ENCODE measurements at regions not wholly inside any gene's neighbourhood (a gene's known extent, or its start where the extent isn't known, plus 50 kb on each side); places are given as distances from the start of the nearest gene placed in this dataset.

GRCh38 chr2:126783341-126783740 is 115.3 kb upstream of the TEX51 start:
- Mint-ChIP-seq H3K36me3 (no peaks in the 10 kb centered on the region), H3K27me3 (peaks cover 26% of the 10 kb centered on the region), H3K4me3 (no peak overlapping the region), H3K9me3 (no peaks in the 10 kb centered on the region), H3K4me1 (no peaks in the 10 kb centered on the region), H3K27ac (no peak overlapping the region)
- ATAC-seq, result no peak

GRCh38 chr2:126784045-126784444 is 114.6 kb upstream of the TEX51 start:
- Mint-ChIP-seq H3K36me3 (no peaks in the 10 kb centered on the region), H3K9me3 (no peaks in the 10 kb centered on the region), H3K4me3 (no peak overlapping the region), H3K27me3 (peaks cover 22% of the 10 kb centered on the region), H3K27ac (no peak overlapping the region), H3K4me1 (no peaks in the 10 kb centered on the region)
- ATAC-seq, result no peak

GRCh38 chr2:126784621-126785020 is 114.1 kb upstream of the TEX51 start:
- H3K9me3 Mint-ChIP-seq, result no peaks in the 10 kb centered on the region
- H3K36me3 Mint-ChIP-seq, result no peaks in the 10 kb centered on the region
- H3K4me3 Mint-ChIP-seq, result no peak overlapping the region
- H3K4me1 Mint-ChIP-seq, result no peaks in the 10 kb centered on the region
- no peak overlapping the region for H3K27ac Mint-ChIP-seq
- no peak for ATAC-seq
- H3K27me3 Mint-ChIP-seq, result peaks cover 22% of the 10 kb centered on the region

GRCh38 chr2:126785236-126785635 is 113.5 kb upstream of the TEX51 start:
- no peak for ATAC-seq
- H3K4me3 Mint-ChIP-seq, result no peak overlapping the region
- H3K36me3 Mint-ChIP-seq, result no peaks in the 10 kb centered on the region
- no peaks in the 10 kb centered on the region for H3K9me3 Mint-ChIP-seq
- H3K27ac Mint-ChIP-seq, result no peak overlapping the region
- no peaks in the 10 kb centered on the region for H3K4me1 Mint-ChIP-seq
- peaks cover 18% of the 10 kb centered on the region for H3K27me3 Mint-ChIP-seq

GRCh38 chr2:126785862-126786261 is 112.8 kb upstream of the TEX51 start:
- no peaks in the 10 kb centered on the region for H3K9me3 Mint-ChIP-seq
- no peak overlapping the region for H3K27ac Mint-ChIP-seq
- H3K4me1 Mint-ChIP-seq, result no peaks in the 10 kb centered on the region
- no peak overlapping the region for H3K4me3 Mint-ChIP-seq
- ATAC-seq, result no peak
- H3K36me3 Mint-ChIP-seq, result no peaks in the 10 kb centered on the region
- peaks cover 12% of the 10 kb centered on the region for H3K27me3 Mint-ChIP-seq

GRCh38 chr2:126786765-126787164 is 111.9 kb upstream of the TEX51 start:
- Mint-ChIP-seq H3K4me3 (no peak overlapping the region), H3K27ac (no peak overlapping the region), H3K36me3 (no peaks in the 10 kb centered on the region), H3K4me1 (no peaks in the 10 kb centered on the region), H3K9me3 (no peaks in the 10 kb centered on the region), H3K27me3 (peaks cover 6% of the 10 kb centered on the region)
- no peak for ATAC-seq

GRCh38 chr2:126787289-126787688 is 111.4 kb upstream of the TEX51 start:
- peaks cover under 1% of the 10 kb centered on the region for H3K27me3 Mint-ChIP-seq
- H3K4me3 Mint-ChIP-seq, result no peak overlapping the region
- H3K4me1 Mint-ChIP-seq, result no peaks in the 10 kb centered on the region
- no peaks in the 10 kb centered on the region for H3K36me3 Mint-ChIP-seq
- no peak for ATAC-seq
- no peaks in the 10 kb centered on the region for H3K9me3 Mint-ChIP-seq
- H3K27ac Mint-ChIP-seq, result no peak overlapping the region

GRCh38 chr2:126788113-126788512 is 110.6 kb upstream of the TEX51 start:
- H3K4me1 Mint-ChIP-seq, result no peaks in the 10 kb centered on the region
- H3K36me3 Mint-ChIP-seq, result no peaks in the 10 kb centered on the region
- H3K27ac Mint-ChIP-seq, result no peak overlapping the region
- no peak overlapping the region for H3K4me3 Mint-ChIP-seq
- peaks cover 8% of the 10 kb centered on the region for H3K27me3 Mint-ChIP-seq
- H3K9me3 Mint-ChIP-seq, result no peaks in the 10 kb centered on the region
- no peak for ATAC-seq

- Mint-ChIP-seq H3K4me3 (no peak overlapping the region), H3K36me3 (no peaks in the 10 kb centered on the region), H3K27me3 (peaks cover 13% of the 10 kb centered on the region), H3K27ac (no peak overlapping the region), H3K4me1 (no peaks in the 10 kb centered on the region), H3K9me3 (no peaks in the 10 kb centered on the region)
- ATAC-seq, result no peak
These were observed 110.0 kb upstream of the TEX51 start for GRCh38 chr2:126788652-126789051.

- Mint-ChIP-seq H3K9me3 (no peaks in the 10 kb centered on the region), H3K27ac (no peak overlapping the region), H3K4me1 (no peaks in the 10 kb centered on the region), H3K4me3 (no peak overlapping the region), H3K27me3 (peaks cover 17% of the 10 kb centered on the region), H3K36me3 (no peaks in the 10 kb centered on the region)
- no peak for ATAC-seq
These were observed 107.5 kb upstream of the TEX51 start for GRCh38 chr2:126790987-126791780.

- Mint-ChIP-seq H3K27me3 (peaks cover 17% of the 10 kb centered on the region), H3K4me3 (no peak overlapping the region), H3K27ac (no peak overlapping the region), H3K36me3 (no peaks in the 10 kb centered on the region), H3K4me1 (no peaks in the 10 kb centered on the region), H3K9me3 (peaks cover 2% of the 10 kb centered on the region)
- ATAC-seq, result no peak
These were observed 106.5 kb upstream of the TEX51 start for GRCh38 chr2:126792186-126792585.

- no peak overlapping the region for H3K27ac Mint-ChIP-seq
- H3K4me3 Mint-ChIP-seq, result no peak overlapping the region
- H3K27me3 Mint-ChIP-seq, result peaks cover 22% of the 10 kb centered on the region
- ATAC-seq, result no peak
- H3K9me3 Mint-ChIP-seq, result peaks cover 2% of the 10 kb centered on the region
- H3K4me1 Mint-ChIP-seq, result no peaks in the 10 kb centered on the region
- no peaks in the 10 kb centered on the region for H3K36me3 Mint-ChIP-seq
These were observed 105.7 kb upstream of the TEX51 start for GRCh38 chr2:126792993-126793392.

GRCh38 chr2:126793885-126794613 is 104.6 kb upstream of the TEX51 start:
- Mint-ChIP-seq H3K27me3 (peaks cover 25% of the 10 kb centered on the region), H3K4me3 (no peak overlapping the region), H3K4me1 (no peaks in the 10 kb centered on the region), H3K27ac (no peak overlapping the region), H3K9me3 (peaks cover 2% of the 10 kb centered on the region), H3K36me3 (no peaks in the 10 kb centered on the region)
- no peak for ATAC-seq

- Mint-ChIP-seq H3K9me3 (peaks cover 2% of the 10 kb centered on the region), H3K4me1 (no peaks in the 10 kb centered on the region), H3K36me3 (no peaks in the 10 kb centered on the region), H3K4me3 (no peak overlapping the region), H3K27ac (no peak overlapping the region), H3K27me3 (peaks cover 25% of the 10 kb centered on the region)
- ATAC-seq, result no peak
These were observed 103.0 kb upstream of the TEX51 start for GRCh38 chr2:126795656-126796055.

GRCh38 chr2:126796931-126797621 is 101.6 kb upstream of the TEX51 start:
- no peaks in the 10 kb centered on the region for H3K4me1 Mint-ChIP-seq
- no peak for ATAC-seq
- no peak overlapping the region for H3K4me3 Mint-ChIP-seq
- H3K27ac Mint-ChIP-seq, result no peak overlapping the region
- H3K9me3 Mint-ChIP-seq, result peaks cover 2% of the 10 kb centered on the region
- no peaks in the 10 kb centered on the region for H3K36me3 Mint-ChIP-seq
- H3K27me3 Mint-ChIP-seq, result peaks cover 25% of the 10 kb centered on the region

Data from stimulated activated memory B cell treated with anti-CD40 and anti-IgM and Interleukin-4, amounts not matched to agents 10 μg/mL and 1 μg/mL and 100 μg/mL, for 72 hours (primary cell).